ENCODE measurements at regions not wholly inside any gene's neighbourhood (a gene's known extent, or its start where the extent isn't known, plus 50 kb on each side); places are given as distances from the start of the nearest gene placed in this dataset.

DNA sequence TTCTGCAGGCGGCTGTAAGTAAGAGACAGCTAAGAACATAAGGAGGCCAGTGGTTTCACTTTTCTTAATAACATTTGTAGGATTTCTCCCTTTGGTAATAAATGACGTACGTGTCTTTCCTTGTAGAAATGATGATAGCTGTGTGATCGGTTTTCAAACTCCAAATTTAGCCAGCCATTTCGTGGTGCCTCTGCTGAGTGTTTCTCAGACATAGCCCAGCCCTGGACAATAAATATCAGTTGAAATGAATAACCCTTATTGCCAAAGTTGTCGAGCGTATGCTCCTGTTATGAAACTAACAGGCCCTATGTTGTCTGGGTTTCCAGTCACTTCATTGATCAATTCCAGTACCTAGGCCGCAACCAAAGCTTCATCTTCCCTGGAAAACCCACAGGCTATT is 75.0 kb upstream of the MSX2 start:
- TF ChIP-seq, protein P1, sequence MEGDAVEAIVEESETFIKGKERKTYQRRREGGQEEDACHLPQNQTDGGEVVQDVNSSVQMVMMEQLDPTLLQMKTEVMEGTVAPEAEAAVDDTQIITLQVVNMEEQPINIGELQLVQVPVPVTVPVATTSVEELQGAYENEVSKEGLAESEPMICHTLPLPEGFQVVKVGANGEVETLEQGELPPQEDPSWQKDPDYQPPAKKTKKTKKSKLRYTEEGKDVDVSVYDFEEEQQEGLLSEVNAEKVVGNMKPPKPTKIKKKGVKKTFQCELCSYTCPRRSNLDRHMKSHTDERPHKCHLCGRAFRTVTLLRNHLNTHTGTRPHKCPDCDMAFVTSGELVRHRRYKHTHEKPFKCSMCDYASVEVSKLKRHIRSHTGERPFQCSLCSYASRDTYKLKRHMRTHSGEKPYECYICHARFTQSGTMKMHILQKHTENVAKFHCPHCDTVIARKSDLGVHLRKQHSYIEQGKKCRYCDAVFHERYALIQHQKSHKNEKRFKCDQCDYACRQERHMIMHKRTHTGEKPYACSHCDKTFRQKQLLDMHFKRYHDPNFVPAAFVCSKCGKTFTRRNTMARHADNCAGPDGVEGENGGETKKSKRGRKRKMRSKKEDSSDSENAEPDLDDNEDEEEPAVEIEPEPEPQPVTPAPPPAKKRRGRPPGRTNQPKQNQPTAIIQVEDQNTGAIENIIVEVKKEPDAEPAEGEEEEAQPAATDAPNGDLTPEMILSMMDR (IDR thresholded peaks at IDR 0.05): no peak
- TF ChIP-seq POLR2A (IDR thresholded peaks at IDR 0.05): no peak
- TF ChIP-seq EP300 (IDR thresholded peaks at IDR 0.05): no peak

Measured in suprapubic skin (tissue), 3 donors.